AG08396 (cell line): ENCODE measurements at regions not wholly inside any gene's neighbourhood (a gene's known extent, or its start where the extent isn't known, plus 50 kb on each side); places are given as distances from the start of the nearest gene placed in this dataset.

Experiments
- DNase-seq: peaks from one replicate; pipeline ENCODE4 v3.0.0; 2012; ENCODE audit warnings: low spot score, mixed read lengths

DNA sequence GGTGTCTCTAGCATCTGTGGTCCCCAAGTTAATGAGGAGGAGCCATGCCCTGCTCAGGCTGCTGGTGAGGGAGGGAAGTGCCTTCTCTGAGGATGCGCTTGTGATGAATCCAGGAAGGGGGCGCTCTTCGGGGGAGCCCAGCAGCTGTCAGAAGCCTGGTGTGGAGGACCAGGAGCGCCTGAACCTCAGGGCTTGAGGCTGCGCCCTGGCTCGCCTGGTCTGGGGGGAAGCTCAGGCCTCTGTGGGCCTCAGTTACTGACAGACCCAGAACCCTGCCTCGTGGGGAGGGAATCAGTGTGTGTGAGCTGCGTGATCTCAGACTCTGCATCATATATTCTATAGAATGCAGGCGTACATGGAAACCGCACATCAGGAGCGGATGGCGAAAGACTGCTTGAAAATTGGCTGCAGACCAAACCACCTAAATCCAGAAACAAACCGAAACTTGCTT, 126.1 kb downstream of the SEC14L1 start:
- DNase-seq: no peak

DNA sequence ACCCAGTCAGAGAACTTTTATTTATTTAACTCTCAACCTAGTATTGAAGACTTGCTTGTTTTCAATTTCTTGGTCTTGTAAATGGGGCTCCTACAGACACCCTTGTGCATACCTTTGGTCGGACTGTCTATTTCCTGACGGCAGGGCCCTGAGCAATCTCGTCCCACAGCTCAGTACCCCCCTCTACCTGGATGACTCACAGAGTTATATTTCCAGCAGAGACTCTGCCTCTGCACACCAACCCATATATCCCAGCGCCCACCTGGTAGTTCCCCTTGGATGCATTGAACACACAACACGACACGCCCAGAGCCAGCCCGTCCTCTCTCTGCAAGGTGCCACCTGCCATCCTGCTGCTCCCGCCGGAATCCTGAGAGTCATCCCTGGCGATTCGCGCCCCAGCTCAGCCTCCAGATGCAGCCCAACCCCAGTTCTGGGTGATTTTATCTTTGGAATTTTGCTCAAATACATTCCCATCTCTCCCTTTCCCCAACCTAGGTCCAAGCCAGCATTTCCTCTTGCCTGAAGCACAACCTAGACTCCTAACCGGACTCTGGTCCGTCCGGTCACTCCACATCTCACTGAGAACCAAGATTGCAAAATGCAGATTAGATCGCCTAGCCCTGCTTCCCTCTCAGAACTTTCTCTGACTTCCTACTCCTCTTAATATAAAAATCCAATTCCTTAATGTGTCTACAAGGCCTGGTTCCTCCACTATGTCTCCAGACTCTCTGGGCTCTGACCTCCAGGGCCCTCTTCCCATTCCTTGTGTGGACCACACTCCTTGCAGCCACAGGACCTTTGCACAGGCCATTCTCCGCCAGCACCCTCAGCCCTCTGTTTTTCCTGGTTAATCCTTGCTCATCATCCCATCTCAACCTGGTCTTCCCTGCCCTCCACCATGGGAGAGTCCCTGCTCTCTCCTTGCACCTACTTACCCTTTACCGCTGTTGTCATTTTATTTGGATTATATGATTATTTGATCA, 129.2 kb downstream of the SEC14L1 start:
- no peak for DNase-seq

DNA sequence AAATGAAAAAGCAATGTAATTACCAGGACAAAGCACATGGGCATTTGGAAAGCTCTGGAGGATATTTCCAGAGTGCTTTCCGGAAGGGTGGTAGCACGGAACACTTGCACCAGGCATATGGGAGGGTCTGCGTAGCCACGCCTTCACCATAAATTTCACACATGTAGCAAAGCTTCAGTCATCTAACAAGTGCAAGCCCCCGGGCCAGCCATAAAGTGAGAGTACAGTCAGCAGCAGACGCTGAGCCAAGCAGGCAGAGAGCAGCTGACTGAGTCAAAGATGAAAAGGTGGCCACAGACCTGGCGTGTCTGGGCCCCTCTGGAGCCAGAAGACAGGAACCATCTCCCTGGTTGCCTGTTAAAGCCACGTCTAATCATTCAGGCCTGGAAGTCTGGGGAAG, 130.6 kb downstream of the SEC14L1 start:
- no peak for DNase-seq

DNA sequence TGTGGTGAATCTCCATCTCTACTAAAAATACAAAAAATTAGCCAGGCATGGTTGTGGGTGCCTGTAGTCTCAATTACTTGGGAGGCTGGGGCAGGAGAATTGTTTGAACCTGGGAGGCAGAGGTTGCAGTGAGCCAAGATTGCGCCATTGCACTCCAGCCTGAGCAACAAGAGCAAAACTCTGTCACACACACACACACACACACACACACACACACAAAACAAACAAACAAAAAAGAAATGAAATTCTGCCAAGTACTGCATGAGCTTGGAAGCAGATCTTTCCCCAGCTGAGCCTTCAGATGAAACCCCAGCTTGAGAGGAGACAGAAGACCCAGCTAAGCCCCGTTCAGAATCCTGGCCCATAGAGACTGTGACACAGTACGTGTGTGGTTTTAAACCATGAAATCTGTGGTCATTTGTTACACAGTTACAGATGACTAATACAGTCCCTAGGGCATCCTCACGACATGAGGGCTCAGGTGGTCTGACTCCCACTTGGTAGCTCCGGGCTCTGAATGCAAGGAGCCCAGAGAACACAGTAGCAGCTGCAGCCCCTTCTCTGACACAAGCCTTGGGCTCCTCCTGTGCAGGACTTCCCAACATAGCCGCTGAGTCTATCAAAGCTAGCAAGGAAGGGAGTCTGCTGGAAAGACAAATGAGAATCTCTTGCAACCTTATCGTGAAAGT, 132.8 kb downstream of the SEC14L1 start:
- DNase-seq: no peak

DNA sequence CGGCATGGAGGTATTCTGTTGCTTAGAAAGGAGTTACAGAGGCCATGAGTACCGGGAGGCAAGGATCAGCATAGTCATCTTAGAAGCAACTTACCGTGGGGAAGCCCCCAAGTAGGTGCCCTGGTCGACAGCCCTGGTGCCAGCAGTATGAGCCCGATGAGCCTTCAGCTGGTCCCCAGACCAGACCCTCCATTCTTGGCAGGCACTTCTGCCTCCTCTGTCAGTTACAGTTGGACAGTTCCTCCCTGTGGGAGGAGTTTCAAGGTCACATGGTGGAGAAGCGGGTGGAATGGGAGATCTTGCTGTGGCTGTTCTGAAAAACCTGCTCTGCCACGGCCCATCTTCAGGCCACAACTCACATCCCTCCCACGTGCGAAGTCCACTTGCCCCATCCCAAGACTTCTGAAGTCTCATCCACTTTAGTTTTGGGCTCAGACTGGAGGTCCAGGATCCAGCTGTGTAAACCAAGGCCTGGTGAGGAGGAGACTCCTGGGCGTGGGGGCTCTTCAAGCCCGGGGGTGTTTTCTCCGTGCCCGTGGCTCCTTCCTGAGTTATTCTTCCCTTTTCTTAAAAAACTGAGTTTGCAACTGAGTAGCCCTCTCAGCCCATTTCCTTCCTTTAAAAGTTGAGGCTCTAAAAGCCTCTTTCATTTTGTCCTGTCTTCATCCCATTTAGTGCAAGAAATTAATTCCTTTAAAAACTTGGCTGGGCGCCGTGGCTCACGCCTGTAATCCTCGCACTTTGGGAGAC, 133.5 kb downstream of the SEC14L1 start:
- no peak for DNase-seq

DNA sequence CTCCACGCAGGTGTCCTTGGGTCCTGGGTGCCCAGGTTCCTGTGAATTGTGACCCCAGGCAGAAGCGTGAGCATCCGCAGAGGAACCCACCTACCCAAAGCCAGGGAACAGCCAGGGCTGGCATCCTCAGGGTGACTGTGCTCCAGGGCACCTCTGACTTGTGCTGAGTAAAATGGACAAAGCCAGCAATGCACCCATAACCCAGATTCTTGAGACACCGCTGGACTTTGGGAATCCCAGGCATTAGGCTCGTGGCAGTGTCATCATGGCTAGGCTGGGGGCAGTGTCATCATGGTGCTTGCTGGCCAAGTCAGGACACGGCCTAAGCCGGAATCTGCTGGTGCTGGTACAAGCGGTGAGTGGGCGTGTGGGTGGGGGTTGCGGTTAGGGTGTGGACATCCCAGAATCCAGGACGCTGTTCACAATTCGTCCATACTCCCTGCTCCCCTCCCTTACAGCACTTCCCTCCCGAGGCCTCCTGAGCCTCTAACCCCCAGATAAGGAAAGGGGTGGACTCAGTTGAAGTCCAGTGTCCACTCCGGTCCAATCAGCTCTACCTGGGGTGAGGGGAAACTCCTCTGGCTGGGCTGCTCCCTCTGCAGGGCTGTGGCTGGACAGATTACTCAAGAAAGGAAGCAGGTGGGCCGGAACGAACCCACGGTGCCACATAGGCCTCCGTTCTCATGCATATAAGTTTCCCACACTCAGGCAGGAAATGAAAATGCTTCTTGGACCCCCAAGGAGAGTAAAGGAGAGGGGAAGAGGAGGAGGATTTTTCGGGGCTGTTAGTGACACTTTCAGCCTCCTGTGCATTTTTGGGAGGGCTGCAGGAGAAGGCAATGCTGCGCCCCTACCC, 138.9 kb downstream of the SEC14L1 start:
- DNase-seq: no peak

DNA sequence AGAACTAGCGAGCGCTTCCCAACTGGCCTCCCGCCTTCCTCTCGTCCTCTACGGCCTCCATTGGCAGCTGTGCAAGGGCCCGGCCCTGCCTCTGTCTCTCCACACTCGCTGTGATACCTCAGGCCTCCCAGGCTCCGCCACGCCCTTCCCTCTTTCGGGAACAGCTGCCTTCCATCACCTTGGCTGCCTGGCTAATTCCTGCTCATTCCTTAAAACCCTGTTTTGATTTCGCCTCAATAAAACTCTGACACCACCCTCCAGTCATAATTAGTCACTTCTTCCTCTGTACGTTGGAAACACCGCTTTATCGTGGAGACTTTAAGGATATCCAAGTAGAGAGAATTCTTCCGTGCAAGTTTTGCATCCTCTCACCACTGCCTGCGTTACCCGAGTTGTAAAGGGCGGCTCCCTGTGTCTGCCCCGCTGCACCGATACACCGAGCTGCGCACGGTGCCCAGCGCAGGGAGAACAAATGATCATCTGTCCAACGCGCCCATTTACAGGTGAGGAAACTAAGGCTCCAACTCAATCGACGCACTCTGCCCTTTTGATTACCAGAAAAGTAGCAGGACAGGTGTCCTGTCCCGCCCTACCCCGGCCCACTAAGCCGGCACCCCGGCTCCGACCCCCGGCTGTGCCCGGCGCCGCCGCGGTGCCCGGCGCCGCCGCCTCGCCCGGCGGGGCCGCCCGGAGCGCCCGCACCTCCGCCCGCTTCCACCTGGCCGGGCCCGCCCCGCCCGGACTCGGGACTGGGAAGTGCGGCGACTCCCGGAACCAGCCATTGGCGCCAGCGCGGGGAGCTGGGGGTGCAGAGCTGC, 139.7 kb downstream of the SEC14L1 start:
- DNase-seq: peak; percentile 50

DNA sequence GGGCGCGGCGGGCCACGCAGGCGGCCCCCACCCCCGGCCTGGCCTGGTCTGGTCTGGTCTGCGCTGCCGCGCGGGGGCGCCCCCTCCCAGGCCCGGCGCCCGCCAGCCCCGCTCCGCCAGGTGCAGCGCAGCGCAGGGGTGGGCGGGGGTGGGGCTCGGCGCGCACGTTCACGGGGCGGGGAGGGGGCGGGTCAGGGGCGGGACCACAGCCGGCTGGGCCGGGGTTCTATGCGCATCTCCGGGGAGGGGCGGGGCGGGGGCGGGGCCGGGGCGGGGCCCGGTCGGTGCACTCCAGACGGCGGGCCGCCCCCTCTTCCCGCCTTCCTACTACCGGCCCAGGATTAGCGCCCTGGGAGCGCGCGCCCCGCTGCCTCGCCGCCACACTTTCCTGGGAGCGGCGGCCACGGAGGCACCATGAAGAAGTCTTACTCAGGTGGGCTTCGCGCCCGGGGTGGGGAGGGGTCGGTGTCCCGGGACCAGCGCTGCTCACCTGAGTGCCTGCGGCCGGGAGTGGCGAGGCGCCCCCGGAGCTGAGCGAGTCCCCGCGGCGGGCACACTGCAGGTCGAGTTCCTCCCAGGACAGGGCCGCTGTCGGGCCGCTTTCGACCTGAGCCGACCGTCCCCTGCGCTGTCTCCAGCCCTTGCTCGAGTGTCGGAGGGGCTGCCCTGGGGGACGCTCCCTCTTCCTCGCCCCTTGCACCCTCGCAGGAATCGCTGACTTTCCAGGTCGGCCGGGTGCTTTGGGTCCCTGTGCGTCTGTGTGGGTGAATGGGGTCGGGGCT, 140.5 kb downstream of the SEC14L1 start:
- DNase-seq: peak; percentile 88

DNA sequence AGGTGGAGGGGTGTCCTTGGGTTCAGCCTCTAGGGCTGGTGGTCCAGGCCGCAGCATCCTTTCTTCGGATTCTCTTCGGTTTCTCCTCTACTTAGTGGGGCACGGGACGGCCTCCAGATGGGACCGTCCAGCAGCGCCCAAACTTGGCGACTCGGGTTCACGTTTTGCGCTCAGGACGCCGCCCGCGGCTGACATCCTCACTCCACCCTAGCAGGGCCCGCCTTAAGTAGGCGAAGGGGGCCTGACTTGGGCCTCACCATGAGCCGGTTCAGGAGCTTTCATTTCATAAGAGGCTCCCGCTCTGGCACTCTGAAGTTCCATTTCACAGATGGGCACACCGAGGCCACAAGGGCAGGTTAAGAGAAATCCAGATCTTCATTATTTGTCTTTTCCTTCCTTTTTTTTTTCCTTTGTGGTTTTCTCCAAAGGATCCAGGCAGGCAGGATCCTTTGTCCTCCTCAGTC, 141.2 kb downstream of the SEC14L1 start:
- DNase-seq: no peak

DNA sequence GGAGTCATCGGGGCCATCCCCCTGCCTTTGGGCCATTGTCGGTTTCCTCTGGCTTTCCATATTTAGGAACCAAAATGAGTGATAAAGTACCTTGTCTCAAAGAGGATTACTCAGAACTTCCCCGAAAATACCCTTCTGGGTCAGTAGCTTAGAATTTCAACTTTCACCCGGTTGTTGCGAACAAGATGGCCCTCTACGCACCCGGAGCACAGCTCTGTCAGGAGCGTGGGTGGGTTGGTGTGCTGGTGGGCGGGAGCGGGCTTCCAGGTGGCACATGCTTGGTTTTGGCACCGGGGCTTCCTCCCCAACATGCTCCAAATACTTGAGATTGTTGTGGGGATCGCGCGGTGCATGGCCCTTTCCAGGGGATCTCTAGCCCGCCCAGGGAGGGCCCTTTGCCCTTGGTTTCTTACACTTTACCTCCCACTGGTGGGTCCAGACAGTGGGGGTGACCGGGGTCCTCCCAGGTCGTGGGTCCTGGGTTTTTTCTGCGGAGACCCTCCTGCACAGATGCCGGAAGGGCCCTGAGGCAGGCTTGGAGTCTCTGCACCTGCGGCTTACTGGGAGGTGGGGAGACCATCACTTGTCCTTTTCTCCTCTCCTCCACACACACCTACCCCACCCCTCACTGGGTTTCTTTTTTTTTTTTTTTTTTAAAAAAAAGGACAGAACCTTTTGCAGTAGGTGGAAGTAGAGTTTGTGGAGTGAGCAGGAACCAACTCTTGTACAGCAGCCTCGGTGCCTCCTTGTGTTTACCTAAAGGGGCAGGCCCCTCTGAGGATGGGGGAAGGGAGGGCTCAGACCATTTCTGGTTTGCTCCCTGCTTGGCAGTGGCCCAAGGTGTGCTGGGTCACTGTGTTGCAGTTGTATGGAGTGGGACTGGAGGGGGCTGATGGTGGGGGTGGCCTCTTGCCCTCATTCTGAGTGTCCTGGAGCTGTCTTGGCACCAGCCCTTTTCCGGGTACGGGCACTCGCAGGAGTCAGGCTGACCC, 142.1 kb downstream of the SEC14L1 start:
- DNase-seq: no peak

DNA sequence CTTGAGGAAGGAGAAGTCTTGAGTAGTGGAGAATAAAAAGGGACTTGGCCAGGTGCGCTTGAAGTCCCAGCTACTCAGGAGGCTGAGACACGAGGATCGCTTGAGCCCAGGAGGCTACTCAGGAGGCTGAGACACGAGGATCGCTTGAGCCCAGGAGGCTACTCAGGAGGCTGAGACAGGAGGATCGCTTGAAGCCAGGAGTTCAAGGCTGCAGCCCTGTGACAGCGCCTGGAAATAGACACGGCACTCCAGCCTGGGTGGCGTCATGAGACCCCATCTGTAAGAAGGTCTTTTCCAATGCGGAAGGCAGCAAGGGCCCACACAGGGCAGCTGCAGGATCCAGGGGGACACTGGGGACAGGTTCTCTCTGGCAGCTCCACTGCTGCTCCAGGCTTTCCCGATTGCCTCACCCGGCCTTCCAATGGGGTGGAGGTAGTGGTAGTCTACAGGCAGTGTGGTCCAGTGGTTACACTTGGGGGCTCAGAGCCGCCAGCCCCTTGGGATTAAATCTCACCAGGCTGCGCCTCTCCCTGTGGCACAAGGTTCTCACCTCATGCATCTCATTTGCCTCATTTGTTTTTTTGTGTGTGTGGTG, 143.4 kb downstream of the SEC14L1 start:
- DNase-seq: no peak

DNA sequence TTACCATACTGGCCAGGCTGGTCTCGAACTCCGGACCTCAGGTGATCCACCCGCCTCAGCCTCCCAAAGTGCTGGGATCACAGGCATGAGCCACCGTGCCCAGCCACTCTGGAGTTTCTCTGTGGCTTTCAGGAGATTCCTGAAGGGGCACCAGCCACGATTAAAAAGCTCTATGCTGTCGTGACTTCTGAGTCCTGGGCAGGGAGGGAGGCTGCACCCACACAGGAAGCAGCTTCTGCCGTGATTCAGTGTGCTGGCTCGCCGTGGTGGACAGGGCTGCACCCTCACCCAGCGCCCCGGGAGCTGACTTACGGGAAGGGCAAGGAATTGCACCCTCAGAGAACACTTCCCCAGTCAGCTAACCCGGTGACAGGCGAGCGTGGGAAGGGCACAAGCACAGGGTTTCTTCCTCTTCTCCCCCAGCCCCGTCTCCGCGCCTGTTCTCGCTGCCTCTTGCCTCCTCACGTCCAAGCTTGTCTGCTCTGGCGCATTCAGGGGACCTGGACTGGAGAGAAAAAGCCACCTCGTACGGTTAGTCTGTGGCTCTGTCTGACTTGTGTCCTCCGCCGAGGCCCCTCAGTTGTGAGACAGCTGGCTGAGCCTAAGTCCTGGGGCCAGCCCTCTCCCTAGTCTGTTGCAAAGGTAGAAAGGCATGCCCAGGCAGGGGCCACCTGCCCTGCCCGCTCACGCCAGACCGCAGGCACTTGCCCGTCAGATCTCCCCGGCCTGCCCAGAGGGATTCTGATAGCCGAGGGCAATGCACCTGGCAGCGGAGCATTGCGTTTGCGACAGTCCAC, 145.0 kb downstream of the SEC14L1 start:
- DNase-seq: peak; percentile 78

DNA sequence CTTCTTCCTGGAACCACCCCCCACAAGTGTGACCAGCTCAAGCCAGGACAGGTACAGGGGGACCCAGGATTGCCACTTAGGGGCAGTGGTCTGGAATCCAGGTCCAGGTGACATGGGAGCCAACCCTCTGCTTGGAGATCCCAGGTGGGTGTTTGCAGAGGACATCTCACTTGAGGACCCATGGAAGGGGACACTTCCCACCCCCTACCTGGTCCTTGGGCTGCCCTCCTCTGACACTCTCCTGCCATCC, 145.5 kb downstream of the SEC14L1 start:
- no peak for DNase-seq

DNA sequence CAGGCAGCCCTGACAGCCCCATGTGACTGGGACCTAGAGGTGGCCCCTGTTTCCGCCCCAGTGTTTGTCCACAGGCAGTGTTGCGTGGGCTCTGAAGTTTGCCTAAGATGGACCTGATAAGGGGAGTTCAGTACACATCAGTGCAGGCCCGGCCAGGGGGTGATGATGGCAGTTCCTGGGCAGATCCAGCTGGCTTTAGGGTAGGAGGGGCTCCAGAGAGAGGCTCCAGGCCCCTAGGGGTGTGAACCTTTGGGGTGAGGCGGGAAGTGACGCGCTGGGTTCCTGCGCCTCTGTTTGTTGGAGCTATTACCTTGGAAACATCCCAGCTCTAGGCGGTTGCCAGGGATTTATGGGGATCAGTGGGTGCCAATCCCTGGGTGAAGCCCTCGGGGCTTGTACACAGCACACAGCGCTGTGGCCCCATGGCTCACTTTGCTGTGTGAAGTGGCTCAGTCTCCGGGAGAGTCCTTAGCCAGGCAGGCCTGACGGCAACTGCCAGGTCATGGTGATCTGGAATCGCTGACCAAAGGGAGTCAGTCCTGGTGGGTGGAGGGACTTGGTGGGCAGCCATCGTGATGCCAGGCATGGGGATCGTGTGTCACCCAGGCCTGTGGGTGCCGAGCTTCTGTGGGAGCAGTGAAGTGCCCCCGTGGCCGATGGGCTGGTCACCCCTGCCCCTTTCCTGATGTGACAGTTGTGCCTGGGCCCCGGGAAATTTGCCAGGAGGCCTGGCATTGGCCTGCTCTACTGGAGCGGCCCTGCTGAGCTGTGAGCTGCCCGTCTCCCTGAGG, 146.1 kb downstream of the SEC14L1 start:
- DNase-seq: peak; percentile 45

DNA sequence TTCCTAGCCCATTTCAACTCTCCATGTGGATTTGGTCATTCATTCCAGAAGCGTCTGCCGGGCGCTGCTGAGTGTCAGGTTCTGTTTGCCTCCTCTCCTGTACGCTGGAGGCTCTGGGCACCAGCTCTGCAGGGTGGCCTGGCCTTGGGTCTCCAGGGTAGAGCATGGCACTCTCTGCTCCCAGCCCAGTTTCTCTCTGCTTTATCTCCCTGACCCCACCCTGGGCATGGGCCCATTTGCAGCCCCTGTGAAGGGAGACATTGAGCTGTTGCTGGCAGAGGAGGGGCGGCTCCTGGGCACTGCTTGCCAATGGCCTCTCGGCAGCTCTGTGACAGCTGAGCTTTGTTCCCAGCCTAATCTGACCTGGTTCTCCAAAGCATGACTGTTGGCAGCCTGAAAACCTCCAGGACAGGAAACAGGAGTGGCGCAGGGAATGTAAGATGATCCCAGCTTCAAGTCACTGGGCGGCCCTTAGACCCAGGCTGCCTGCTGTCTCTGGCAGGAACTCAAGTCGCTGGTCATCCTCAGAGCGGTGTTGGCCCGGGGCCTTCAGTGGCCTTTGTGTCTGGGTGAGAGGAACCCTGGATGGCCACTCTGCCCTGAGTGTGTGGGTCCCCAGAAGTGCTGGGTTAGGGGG, 146.8 kb downstream of the SEC14L1 start:
- DNase-seq: peak; percentile 92

DNA sequence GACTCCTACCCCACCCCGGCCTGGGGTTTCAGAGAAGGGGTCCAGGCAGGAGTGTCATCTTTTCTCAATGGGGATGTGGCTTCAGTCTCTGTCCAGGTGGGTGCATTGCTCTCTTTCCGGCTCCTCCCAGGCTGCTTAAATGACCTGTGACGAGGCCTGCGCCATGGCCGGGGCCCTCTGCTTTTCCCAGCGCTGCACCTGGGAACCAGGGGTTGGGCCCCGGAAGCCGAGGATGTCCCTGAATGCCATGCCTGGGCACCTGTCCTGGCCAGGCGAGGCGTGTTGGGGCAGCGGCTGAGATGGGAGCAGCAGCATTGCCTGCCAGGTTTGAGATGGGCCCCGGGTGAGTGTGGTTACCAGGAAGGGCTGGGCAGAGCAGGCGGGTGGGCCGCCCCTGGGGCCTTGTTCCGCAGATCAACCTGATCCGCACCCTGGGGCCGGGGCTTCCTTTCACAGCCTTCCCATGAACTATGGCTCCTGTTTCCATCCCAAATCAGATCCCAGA, 147.4 kb downstream of the SEC14L1 start:
- DNase-seq: no peak
